Common myeloid progenitor, CD34-positive (primary cell): ENCODE measurements at regions not wholly inside any gene's neighbourhood (a gene's known extent, or its start where the extent isn't known, plus 50 kb on each side); places are given as distances from the start of the nearest gene placed in this dataset.
A peak's percentile ranks its signal among the peaks of the same experiment; 100 is the strongest.

Source experiments
- CTCF ChIA-PET: fragments of 350-600 bp; sonication (Branson Sonifier 250); formaldehyde crosslinking; loops from one replicate; lab custom pipeline; 2021; ENCODE audit warnings: antibody characterized with exemption; lab: Charles Lee
- POLR2A ChIA-PET: fragments of 350-600 bp; sonication (Branson Sonifier 250); formaldehyde crosslinking; loops from one replicate; lab custom pipeline; 2021; ENCODE audit warnings: antibody characterized with exemption; lab: Charles Lee
- DNase-seq, 3 donors: peaks; one replicate each; pipeline versions ENCODE4 v3.0.0 to v3.0.0-alpha.2; 2013
- H3K27ac ChIP-seq, 2 experiments: 1 replicate in 1 of 2; 2 replicates in 1 of 2; pipeline ENCODE4 v1.7.0; 2013; ENCODE audit warnings: inconsistent platforms in 2 of 2, low read length in 2 of 2, mild to moderate bottlenecking in 2 of 2, low read depth in 1 of 2, moderate library complexity in 1 of 2; ENCODE audit not compliant: severe bottlenecking in 2 of 2, insufficient read depth in 1 of 2, poor library complexity in 1 of 2
- H3K27me3 ChIP-seq, 5 experiments: replicated peaks in 2 of 5; 1 replicate in 3 of 5; 2 replicates in 2 of 5; pipeline versions ENCODE4 v1.6.1 to v1.7.0; 2013; ENCODE audit warnings: low read length in 4 of 5, mild to moderate bottlenecking in 2 of 5, moderate library complexity in 2 of 5, inconsistent platforms in 1 of 5; ENCODE audit not compliant: insufficient read depth in 5 of 5, control insufficient read depth in 4 of 5
- H3K36me3 ChIP-seq, 4 experiments: 1 replicate in 2 of 4; 2 replicates in 2 of 4; pipeline versions ENCODE4 v1.6.1 to v1.7.0; 2013; ENCODE audit warnings: low read length in 3 of 4, control low read depth in 1 of 4, mild to moderate bottlenecking in 1 of 4; ENCODE audit not compliant: control insufficient read depth in 4 of 4, insufficient read depth in 4 of 4
- H3K4me1 ChIP-seq, 4 experiments: 1 replicate in 3 of 4; 2 replicates in 1 of 4; pipeline versions ENCODE4 v1.6.1 to v1.7.1; 2013; ENCODE audit warnings: low read length in 3 of 4, mild to moderate bottlenecking in 3 of 4, control low read depth in 1 of 4, inconsistent platforms in 1 of 4, moderate library complexity in 1 of 4; ENCODE audit not compliant: control insufficient read depth in 4 of 4, insufficient read depth in 4 of 4; ENCODE audit errors: control extremely low read depth in 1 of 4
- H3K4me3 ChIP-seq, 7 experiments: 1 replicate in 4 of 7; 2 replicates in 3 of 7; pipeline versions ENCODE4 v1.5.1 to v1.7.0; 2013; ENCODE audit warnings: mild to moderate bottlenecking in 7 of 7, low read length in 6 of 7, moderate library complexity in 6 of 7, inconsistent platforms in 2 of 7, low read depth in 2 of 7, control low read depth in 1 of 7; ENCODE audit not compliant: insufficient read depth in 4 of 7, control insufficient read depth in 1 of 7; ENCODE audit errors: extremely low read depth in 1 of 7
- H3K9me3 ChIP-seq, 5 experiments: 1 replicate in 4 of 5; 2 replicates in 1 of 5; pipeline versions ENCODE4 v1.6.1 to v1.7.1; 2013; ENCODE audit warnings: low read length in 4 of 5, mild to moderate bottlenecking in 2 of 5, inconsistent platforms in 1 of 5, low read depth in 1 of 5, moderate library complexity in 1 of 5; ENCODE audit not compliant: control insufficient read depth in 4 of 5, insufficient read depth in 2 of 5; ENCODE audit errors: control extremely low read depth in 1 of 5
- WGBS: methylation state at CpG from one replicate; pipeline ENCODE4 v1.1.5; 2013; ENCODE audit not compliant: insufficient coverage; 5-methylcytosine and 5-hydroxymethylcytosine counted together

DNA sequence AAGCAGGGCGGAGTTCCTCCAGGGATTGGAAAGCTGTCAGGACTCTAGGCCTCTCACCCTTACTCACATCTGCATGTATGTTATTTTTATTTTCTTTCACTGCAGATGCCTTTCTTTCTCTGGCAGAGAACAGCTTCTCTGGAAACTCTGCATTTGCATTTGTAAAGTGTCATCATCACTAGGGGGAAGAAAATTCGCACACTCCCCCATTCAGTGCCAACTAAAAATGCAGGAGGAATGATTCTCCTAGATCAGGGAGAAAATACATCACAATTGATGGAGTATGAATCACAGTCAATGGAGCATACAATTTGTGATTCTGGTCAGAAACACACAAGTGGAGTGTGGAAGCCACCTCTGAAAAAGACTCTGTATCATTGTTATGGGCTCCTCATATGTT lies 351.4 kb upstream of the FTMT start:
- CTCF ChIA-PET, result no interaction called here
- no peaks in the 10 kb centered on the region for H3K27me3 ChIP-seq
- no peaks in the 10 kb centered on the region for H3K36me3 ChIP-seq
- H3K27ac ChIP-seq, result no peak overlapping the region
- no peaks in the 10 kb centered on the region for H3K9me3 ChIP-seq
- POLR2A ChIA-PET, result interaction anchor here (0.6 kb wide), 1 partner anchor 194 kb away, joined by 3 read pairs; no protein-coding TSS in a partner anchor
- DNase-seq, result no peak
- no peaks in the 10 kb centered on the region for H3K4me1 ChIP-seq
- H3K4me3 ChIP-seq, result no peak overlapping the region
- 100% methylated on average over 1 of the region's 2 CpGs for WGBS

DNA sequence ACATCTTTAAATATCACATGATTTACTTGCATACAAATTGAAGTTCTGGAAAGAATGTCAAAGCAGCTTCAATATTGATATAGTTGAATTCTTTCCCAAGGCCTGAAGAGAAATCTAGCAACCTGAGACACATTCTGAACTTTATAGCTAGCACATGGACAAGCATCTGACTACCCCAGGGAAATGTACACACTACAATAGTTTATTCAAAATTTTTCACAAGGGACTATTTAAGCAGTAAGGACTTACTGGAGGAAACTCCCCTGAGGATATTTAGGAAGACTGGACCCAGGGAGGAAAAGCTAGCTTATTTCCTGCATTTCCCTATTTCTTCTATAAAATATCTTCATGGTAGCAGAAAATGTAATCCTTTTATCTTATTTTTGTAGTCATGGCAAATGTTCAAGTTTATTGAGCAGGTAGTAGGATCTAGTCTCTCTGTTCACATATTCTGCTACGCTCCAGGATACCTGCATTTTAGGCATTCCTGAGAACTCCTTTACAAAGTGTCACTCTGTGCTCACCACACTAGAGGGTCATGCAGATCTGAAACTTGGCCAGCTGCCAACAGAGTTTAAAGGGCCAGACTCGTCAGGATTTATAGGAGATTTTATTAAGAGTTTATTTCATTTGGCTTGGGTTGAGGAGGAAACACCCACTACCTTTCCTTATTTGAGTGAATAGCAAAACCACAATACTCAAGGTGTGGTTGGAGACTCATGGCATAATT lies 348.4 kb upstream of the FTMT start:
- WGBS, result no CpG with 5 or more reads among the region's 2 CpGs
- H3K36me3 ChIP-seq, result no peaks in the 10 kb centered on the region
- POLR2A ChIA-PET, result no interaction called here
- peak; percentile 1 to 15 (median 15) for DNase-seq
- H3K4me1 ChIP-seq, result no peaks in the 10 kb centered on the region
- no peak overlapping the region for H3K4me3 ChIP-seq
- CTCF ChIA-PET, result interaction anchor here (0.7 kb wide), 1 partner anchor 30 kb away, joined by 3 read pairs; no protein-coding TSS in a partner anchor
- H3K27ac ChIP-seq, result no peak overlapping the region
- H3K9me3 ChIP-seq, result no peaks in the 10 kb centered on the region
- no peaks in the 10 kb centered on the region for H3K27me3 ChIP-seq

DNA sequence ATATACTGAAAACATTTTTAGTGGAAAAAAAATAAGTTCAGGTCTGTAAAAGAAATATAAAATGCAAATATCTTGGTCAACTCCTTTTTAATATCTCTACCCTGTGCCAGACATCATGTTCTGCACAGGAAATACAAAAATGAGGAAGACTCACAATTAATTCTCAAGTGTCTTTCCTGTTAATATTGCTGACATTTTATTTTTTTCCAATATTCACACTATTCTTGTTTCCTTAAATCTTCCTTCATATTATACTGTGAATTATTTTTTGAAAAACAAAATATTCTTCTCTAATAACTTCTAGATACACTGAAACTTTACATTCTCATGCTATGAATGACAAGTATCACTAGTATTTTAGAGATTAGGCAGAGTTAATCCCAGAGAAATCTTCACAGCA lies 334.7 kb upstream of the FTMT start:
- POLR2A ChIA-PET, result no interaction called here

DNA sequence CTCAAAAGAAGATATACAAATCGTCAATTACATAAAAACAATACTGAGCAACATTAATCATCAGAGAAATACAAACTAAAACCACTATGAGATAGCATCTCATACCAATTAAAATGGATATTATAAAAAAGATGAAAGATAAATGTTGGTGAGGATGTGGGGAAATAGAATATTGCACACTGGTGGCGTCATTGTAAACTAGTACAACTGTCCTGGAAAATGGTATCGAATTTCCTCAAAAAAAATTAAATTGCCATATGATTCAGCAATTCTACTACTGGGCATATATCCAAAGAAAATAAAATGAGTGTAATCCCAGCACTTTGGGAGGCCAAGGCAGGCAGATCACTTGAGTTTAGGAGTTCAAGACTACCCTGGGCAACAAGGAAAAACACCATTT lies 326.0 kb upstream of the FTMT start:
- Histone ChIP-seq H3K36me3 (no peaks in the 10 kb centered on the region), H3K9me3 (peaks cover 0 to 4% (median 0%) of the 10 kb centered on the region in 5 experiments), H3K27ac (no peak overlapping the region), H3K4me3 (no peak overlapping the region), H3K4me1 (no peaks in the 10 kb centered on the region), H3K27me3 (no peaks in the 10 kb centered on the region)
- CTCF ChIA-PET, result no interaction called here
- 100% methylated on average over 1 of the region's 3 CpGs for WGBS
- no peak for DNase-seq
- POLR2A ChIA-PET, result no interaction called here

More for the DNA sequence above, 334.7 kb upstream of the FTMT start:
- Histone ChIP-seq H3K27me3 (no peaks in the 10 kb centered on the region), H3K27ac (no peak overlapping the region), H3K36me3 (no peaks in the 10 kb centered on the region), H3K4me1 (no peaks in the 10 kb centered on the region), H3K9me3 (no peaks in the 10 kb centered on the region), H3K4me3 (no peak overlapping the region)
- CTCF ChIA-PET, result no interaction called here
- no peak for DNase-seq

DNA sequence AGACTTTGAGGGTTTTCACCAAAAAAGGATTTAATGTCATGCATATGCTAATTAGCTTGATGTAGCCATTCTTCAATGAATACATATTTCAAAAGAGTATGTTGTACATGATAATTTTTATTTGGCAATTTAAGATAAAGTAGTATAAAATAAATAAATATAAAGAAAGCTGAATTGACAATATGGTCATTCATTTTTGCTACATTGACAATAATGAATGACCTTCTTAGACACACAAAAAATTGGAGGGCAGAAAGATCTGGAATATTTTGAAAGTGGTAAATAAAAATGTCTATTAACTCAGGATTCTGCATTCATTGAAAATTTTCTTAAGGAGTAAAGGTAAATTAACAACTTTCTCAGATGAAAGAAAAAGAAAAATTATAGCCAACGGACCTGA lies 324.8 kb upstream of the FTMT start:
- CTCF ChIA-PET, result no interaction called here
- H3K4me1 ChIP-seq, result no peaks in the 10 kb centered on the region
- WGBS, result no CpG with 5 or more reads among the region's 1 CpG

DNA sequence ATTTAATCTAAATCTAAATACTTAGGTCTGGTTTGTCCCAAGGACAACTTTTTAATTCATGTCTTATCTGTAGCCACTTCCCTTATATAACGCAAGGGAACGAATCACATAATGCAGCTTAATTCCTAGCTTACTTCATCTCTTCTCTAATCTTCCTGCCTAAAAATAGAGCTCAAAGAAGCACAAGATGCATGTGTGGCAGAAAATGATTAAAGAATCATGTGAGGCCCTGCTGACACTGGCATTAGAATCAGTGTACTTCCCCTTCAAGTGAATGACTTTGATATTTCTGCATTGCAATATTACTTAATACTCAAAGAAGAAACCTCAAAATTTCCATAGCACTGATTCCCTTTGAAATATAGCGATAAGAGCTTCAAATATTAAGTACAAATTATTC lies 317.9 kb upstream of the FTMT start:
- 64% methylated on average over 2 of the region's 3 CpGs for WGBS
- H3K36me3 ChIP-seq, result no peaks in the 10 kb centered on the region
- H3K4me3 ChIP-seq, result no peak overlapping the region
- DNase-seq, result no peak
- CTCF ChIA-PET, result no interaction called here
- H3K9me3 ChIP-seq, result no peaks in the 10 kb centered on the region
- POLR2A ChIA-PET, result no interaction called here
- no peaks in the 10 kb centered on the region for H3K4me1 ChIP-seq
- H3K27ac ChIP-seq, result no peak overlapping the region
- H3K27me3 ChIP-seq, result no peaks in the 10 kb centered on the region

More for the DNA sequence above, 324.8 kb upstream of the FTMT start:
- POLR2A ChIA-PET, result no interaction called here
- Histone ChIP-seq H3K36me3 (no peaks in the 10 kb centered on the region), H3K27me3 (no peaks in the 10 kb centered on the region), H3K9me3 (peaks cover 0 to 4% (median 0%) of the 10 kb centered on the region in 5 experiments), H3K27ac (no peak overlapping the region), H3K4me3 (no peak overlapping the region)
- DNase-seq, result no peak

DNA sequence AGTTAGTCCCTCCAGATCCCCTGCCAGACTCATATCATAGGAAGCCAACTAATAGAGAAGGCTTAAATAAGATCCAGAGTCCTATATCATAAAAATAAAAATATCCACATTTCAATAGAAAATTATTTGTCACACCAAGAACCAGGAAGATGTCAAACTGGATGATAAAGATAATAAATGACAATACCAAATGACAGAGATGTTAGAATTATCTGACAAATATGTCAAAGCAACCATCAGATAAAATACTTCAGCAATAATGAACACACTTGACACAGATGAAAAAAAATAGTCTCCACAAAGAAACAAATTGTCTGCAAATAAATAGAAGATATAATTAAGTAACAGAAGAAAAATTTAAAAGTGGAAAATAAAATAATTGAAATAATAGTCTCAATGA lies 300.7 kb upstream of the FTMT start:
- Histone ChIP-seq H3K4me3 (no peak overlapping the region), H3K27me3 (no peaks in the 10 kb centered on the region), H3K27ac (no peak overlapping the region), H3K4me1 (no peaks in the 10 kb centered on the region), H3K9me3 (no peaks in the 10 kb centered on the region), H3K36me3 (no peaks in the 10 kb centered on the region)
- ChIA-PET POLR2A (no interaction called here), CTCF (no interaction called here)
- DNase-seq, result no peak
